MM.1S (cell line): ENCODE measurements at regions not wholly inside any gene's neighbourhood (a gene's known extent, or its start where the extent isn't known, plus 50 kb on each side); places are given as distances from the start of the nearest gene placed in this dataset.

Experiments
- DNase-seq: peaks from one replicate; pipeline ENCODE4 v3.0.0-alpha.2; 2015
- H2AFZ ChIP-seq: fragments of 300-600 bp; sonication (generic); 2 replicates; pipeline ENCODE4 v1.6.0; 2016; ENCODE audit warnings: antibody characterized with exemption, low read length
- H3F3A ChIP-seq: fragments of 300-600 bp; sonication (generic); 2 replicates; pipeline ENCODE4 v1.6.1; 2016; ENCODE audit warnings: mild to moderate bottlenecking, antibody characterized with exemption, low read length, moderate library complexity, mixed read lengths; ENCODE audit not compliant: insufficient read depth
- H3K27ac ChIP-seq: fragments of 300-600 bp; sonication (generic); 2 replicates; pipeline ENCODE4 v1.5.1; 2016; ENCODE audit warnings: mild to moderate bottlenecking, low read length
- H3K27me3 ChIP-seq: fragments of 300-600 bp; sonication (generic); replicated peaks from 2 replicates; pipeline ENCODE4 v1.6.0; 2016; ENCODE audit warnings: low read length; ENCODE audit not compliant: insufficient read depth
- H3K36me3 ChIP-seq: fragments of 300-600 bp; sonication (generic); replicated peaks from 2 replicates; pipeline ENCODE4 v1.6.1; 2016; ENCODE audit warnings: mild to moderate bottlenecking, low read length, mixed read lengths; ENCODE audit not compliant: insufficient read depth
- H3K4me1 ChIP-seq: fragments of 300-600 bp; sonication (generic); 2 replicates; pipeline ENCODE4 v1.6.1; 2016; ENCODE audit warnings: low read length, mixed read lengths
- H3K4me2 ChIP-seq: fragments of 300-600 bp; sonication (generic); 2 replicates; pipeline ENCODE4 v1.6.0; 2016; ENCODE audit warnings: low read depth, low read length
- H3K4me3 ChIP-seq: fragments of 300-600 bp; sonication (generic); 2 replicates; pipeline ENCODE4 v1.5.1; 2016; ENCODE audit warnings: low read length, mixed read lengths
- H3K79me2 ChIP-seq: fragments of 300-600 bp; sonication (generic); 2 replicates; pipeline ENCODE4 v1.6.1; 2016; ENCODE audit warnings: mixed run types, low read length, mixed read lengths
- H3K9ac ChIP-seq: fragments of 300-600 bp; sonication (generic); 2 replicates; pipeline ENCODE4 v1.6.1; 2016; ENCODE audit warnings: low read length, mixed read lengths
- H3K9me2 ChIP-seq: fragments of 300-600 bp; sonication (generic); replicated peaks from 2 replicates; pipeline ENCODE4 v1.6.1; 2016; ENCODE audit warnings: mild to moderate bottlenecking, low read length, mixed read lengths; ENCODE audit not compliant: insufficient read depth
- H3K9me3 ChIP-seq: fragments of 300-600 bp; sonication (generic); replicated peaks from 2 replicates; pipeline ENCODE4 v1.6.1; 2016; ENCODE audit warnings: mild to moderate bottlenecking, low read length, mixed read lengths; ENCODE audit not compliant: insufficient read depth
- H4K20me1 ChIP-seq: fragments of 300-600 bp; sonication (generic); 2 replicates; pipeline ENCODE4 v1.6.1; 2016; ENCODE audit warnings: mild to moderate bottlenecking, low read length, moderate library complexity, mixed read lengths; ENCODE audit not compliant: insufficient read depth
- EZH2 ChIP-seq: fragments of 300-600 bp; sonication (generic); optimal IDR thresholded peaks from 2 replicates; pipeline ENCODE3; 2017; ENCODE audit warnings: low read depth, mild to moderate bottlenecking, antibody characterized with exemption, low read length, mixed read lengths
- EZH2phosphoT487 ChIP-seq: fragments of 300-600 bp; sonication (generic); IDR thresholded peaks from 2 replicates; pipeline ENCODE4 v1.6.1; 2018; ENCODE audit warnings: antibody characterized with exemption, low read length
- TF ChIP-seq, protein P1 (sequence below): fragments of 300-600 bp; sonication (generic); IDR thresholded peaks from 2 replicates; pipeline ENCODE4 v1.5.1; 2016; ENCODE audit warnings: antibody characterized with exemption, low read length, mixed read lengths

DNA sequence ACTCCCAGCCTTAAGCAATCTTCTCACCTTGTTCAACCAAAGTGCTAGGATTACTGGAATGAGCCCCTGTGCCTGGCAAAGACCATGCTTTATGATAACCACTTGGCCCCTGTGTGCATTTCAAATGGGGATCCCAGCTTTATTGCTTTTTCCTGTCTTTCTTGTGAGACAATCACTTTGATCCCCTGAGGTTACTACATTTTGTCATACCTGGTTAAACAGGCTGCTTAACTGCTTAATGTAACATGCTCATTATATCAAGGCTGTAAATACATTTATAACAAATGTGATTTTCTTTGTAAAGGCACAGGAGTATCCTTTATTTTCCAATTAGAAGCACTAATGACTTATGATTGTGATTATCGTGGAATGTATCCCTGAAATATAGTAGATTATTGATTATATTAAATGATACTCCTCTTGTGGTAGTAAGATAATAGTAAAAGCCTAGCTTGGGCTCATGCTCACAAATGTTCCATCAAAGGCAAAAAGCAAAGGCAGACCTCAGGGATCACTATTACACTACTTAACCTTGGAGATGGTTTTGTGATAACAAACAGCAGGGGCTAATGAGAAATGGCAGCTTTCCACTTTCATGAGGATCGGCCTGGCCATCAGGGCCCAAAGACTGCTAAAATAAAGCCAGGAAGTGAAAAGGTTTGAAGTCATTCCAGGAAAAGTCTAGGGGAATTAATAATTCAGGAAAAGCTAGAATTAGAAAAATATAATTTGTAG, 290.8 kb upstream of the MDGA2 start:
- Histone ChIP-seq H3K27me3 (no peaks in the 10 kb centered on the region), H3K4me1 (no peaks in the 10 kb centered on the region), H3K4me3 (no peak overlapping the region), H3F3A (no peaks in the 10 kb centered on the region), H2AFZ (no peak overlapping the region), H3K9me2 (no peaks in the 10 kb centered on the region), H3K9me3 (no peaks in the 10 kb centered on the region), H3K79me2 (no peaks in the 10 kb centered on the region), H4K20me1 (no peaks in the 10 kb centered on the region), H3K9ac (no peak overlapping the region), H3K27ac (no peak overlapping the region), H3K4me2 (no peak overlapping the region), H3K36me3 (no peaks in the 10 kb centered on the region)
- TF ChIP-seq EZH2phosphoT487 (no peak), EZH2 (no peak)
- TF ChIP-seq, protein P1, sequence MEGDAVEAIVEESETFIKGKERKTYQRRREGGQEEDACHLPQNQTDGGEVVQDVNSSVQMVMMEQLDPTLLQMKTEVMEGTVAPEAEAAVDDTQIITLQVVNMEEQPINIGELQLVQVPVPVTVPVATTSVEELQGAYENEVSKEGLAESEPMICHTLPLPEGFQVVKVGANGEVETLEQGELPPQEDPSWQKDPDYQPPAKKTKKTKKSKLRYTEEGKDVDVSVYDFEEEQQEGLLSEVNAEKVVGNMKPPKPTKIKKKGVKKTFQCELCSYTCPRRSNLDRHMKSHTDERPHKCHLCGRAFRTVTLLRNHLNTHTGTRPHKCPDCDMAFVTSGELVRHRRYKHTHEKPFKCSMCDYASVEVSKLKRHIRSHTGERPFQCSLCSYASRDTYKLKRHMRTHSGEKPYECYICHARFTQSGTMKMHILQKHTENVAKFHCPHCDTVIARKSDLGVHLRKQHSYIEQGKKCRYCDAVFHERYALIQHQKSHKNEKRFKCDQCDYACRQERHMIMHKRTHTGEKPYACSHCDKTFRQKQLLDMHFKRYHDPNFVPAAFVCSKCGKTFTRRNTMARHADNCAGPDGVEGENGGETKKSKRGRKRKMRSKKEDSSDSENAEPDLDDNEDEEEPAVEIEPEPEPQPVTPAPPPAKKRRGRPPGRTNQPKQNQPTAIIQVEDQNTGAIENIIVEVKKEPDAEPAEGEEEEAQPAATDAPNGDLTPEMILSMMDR: no peak
- no peak for DNase-seq

DNA sequence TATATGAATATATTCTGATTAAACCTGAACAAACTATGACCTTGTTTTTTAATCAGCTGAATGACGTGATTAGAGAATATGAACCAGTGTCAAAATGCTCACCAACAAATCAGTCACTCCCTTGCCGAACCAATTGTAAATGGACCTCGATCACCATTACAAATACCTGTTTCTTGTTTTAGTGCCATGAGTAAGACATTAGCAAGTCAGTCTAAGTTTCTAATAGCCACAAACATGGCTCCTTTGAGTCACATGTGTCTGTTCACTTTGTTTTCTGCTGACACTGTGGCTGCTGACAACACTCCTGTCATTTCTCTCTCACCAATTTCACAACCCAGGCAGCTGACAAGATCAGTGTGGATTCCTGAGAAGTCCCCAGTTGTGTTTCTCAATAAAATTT, 286.2 kb upstream of the MDGA2 start:
- TF ChIP-seq EZH2phosphoT487 (no peak), EZH2 (no peak)
- TF ChIP-seq, protein P1: no peak
- H3K4me1 ChIP-seq: no peaks in the 10 kb centered on the region
- no peak for DNase-seq
- no peak overlapping the region for H3K27ac ChIP-seq
- no peak overlapping the region for H2AFZ ChIP-seq
- no peak overlapping the region for H3K9ac ChIP-seq
- no peak overlapping the region for H3K4me3 ChIP-seq
- H3K4me2 ChIP-seq: no peak overlapping the region
- H4K20me1 ChIP-seq: no peaks in the 10 kb centered on the region
- no peaks in the 10 kb centered on the region for H3K27me3 ChIP-seq
- H3K79me2 ChIP-seq: no peaks in the 10 kb centered on the region
- no peaks in the 10 kb centered on the region for H3F3A ChIP-seq
- no peaks in the 10 kb centered on the region for H3K9me2 ChIP-seq
- H3K9me3 ChIP-seq: no peaks in the 10 kb centered on the region
- H3K36me3 ChIP-seq: no peaks in the 10 kb centered on the region

DNA sequence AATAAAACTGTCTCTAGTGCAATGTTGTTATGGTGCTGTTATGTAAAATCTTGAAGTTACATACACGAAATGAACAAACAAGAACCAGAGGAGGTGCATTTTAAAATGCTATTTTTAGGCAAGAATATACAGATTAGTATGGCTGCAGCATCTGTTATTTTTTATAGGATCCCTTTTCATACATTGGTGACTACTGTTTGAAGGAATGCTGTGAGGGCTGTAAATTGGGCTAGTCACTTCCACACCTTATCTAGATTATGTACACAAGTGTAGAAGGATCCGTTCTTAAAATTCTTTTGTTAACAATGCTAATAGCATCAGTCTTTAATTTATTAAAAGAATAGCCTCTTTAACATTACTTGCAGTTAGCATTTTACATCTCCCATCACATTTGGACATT, 284.3 kb upstream of the MDGA2 start:
- DNase-seq: no peak
- Histone ChIP-seq H3K79me2 (no peaks in the 10 kb centered on the region), H3K27me3 (no peaks in the 10 kb centered on the region), H3F3A (no peaks in the 10 kb centered on the region), H3K4me2 (no peak overlapping the region), H3K4me3 (no peak overlapping the region), H3K4me1 (no peaks in the 10 kb centered on the region), H3K9me2 (no peaks in the 10 kb centered on the region), H3K9me3 (no peaks in the 10 kb centered on the region), H3K36me3 (no peaks in the 10 kb centered on the region), H3K9ac (no peak overlapping the region), H3K27ac (no peak overlapping the region), H2AFZ (no peak overlapping the region), H4K20me1 (no peaks in the 10 kb centered on the region)
- TF ChIP-seq EZH2 (no peak), EZH2phosphoT487 (no peak)
- TF ChIP-seq, protein P1: no peak
